ENCODE measurements at regions not wholly inside any gene's neighbourhood (a gene's known extent, or its start where the extent isn't known, plus 50 kb on each side); places are given as distances from the start of the nearest gene placed in this dataset.

- TF ChIP-seq POLR2A (IDR thresholded peaks at IDR 0.05) = no peak
- no peak for TF ChIP-seq CTCF (IDR thresholded peaks at IDR 0.05)
Observed at GRCh38 chr15:67947254-67948039, 106.7 kb upstream of the PIAS1 start.
